GM10266 (cell line): ENCODE measurements at regions not wholly inside any gene's neighbourhood (a gene's known extent, or its start where the extent isn't known, plus 50 kb on each side); places are given as distances from the start of the nearest gene placed in this dataset.

ENCODE experiments used
- DNase-seq: peaks from one replicate; pipeline ENCODE4 v3.0.0; 2012; ENCODE audit errors: extremely low spot score
- CTCF ChIP-seq: IDR thresholded peaks from 2 replicates; pipeline ENCODE4 v1.5.1; 2012; ENCODE audit warnings: mild to moderate bottlenecking, low read depth; ENCODE audit not compliant: control insufficient read depth, insufficient read depth; ENCODE audit errors: missing control alignments

DNA sequence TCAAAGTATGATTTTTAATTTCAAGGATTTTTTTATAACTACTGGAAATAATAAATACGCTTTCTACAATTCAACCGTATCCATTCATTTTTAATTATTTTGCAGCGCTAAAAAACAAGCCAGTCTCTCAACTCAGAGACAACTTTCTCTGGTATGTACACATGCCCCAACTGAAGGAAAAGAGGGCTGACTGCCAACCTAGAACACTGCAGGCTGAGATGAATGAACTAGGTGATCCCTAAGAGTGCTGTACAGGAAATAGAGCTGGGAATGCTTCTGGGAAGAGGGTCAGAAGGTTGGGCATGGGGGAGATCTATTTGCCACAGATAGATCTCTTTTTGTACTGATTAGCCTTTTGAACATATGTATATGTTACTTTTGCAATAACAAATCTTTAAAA is 460.1 kb downstream of the NR4A2 start:
- no peak for TF ChIP-seq CTCF
- no peak for DNase-seq

DNA sequence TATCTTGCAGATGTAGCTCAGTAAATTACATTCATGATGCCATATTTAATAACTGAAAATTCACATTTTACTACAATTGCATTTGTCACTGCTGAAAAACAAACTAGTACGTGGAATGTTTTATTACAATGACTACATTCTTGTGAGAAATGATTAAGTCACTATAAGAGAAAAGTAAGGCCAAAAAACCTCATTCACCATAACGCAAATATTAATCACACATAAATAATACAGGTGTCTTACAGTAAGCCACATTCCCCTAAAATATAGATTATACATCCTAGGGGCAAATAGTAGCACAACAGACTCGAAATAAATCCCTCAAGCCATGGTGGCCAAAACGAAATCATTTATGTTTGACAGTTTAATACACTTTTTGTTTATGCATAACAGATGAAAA is 460.6 kb downstream of the NR4A2 start:
- no peak for DNase-seq
- TF ChIP-seq CTCF = no peak

DNA sequence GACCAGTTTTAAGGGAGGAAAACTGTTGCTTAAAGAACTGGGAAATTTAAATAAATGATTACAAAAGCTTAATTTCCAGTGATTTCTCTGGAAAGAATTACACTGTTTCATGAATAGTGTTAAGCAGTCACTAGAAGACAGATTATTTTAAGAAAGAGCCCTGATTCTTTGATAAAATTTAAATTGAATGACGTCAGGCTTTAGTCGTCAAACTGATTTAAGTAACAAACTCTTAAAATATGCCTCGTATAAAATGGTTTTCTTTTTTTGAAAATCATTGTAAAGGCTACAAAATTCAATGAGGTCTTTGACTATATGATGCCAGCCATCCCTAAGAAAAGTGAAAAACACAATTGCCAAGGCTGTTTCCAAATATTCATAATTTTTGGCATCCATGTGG is 465.0 kb downstream of the NR4A2 start:
- no peak for DNase-seq
- TF ChIP-seq CTCF = no peak

GRCh38 chr2:155866477-155866876 is 466.0 kb downstream of the NR4A2 start:
- TF ChIP-seq CTCF = no peak
- no peak for DNase-seq

GRCh38 chr2:155852156-155852555 is 480.4 kb downstream of the NR4A2 start:
- TF ChIP-seq CTCF = no peak
- no peak for DNase-seq

GRCh38 chr2:155846259-155846658 is 486.3 kb downstream of the NR4A2 start:
- no peak for DNase-seq
- TF ChIP-seq CTCF = no peak

DNA sequence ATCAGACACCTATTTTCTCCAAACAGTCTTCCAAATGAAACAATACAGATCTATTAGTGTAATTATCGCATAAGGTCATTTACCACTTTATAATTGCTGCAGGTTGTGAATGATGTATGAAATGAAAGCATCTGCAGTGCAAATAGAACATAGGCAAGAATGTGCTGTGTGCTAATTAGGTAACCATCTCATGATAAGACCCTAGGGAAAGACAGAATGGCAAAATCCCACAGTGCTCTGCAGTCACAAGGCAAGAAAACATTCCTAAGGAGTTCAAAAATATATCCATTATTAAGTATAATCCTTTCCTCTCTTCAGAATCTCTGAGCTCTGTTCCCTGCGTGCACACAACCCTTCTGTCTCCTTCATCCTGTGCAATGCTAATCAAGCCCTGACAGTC is 488.1 kb downstream of the NR4A2 start:
- no peak for DNase-seq
- TF ChIP-seq CTCF = no peak
